Mucosa of descending colon (tissue), 3 donors: ENCODE measurements at regions not wholly inside any gene's neighbourhood (a gene's known extent, or its start where the extent isn't known, plus 50 kb on each side); places are given as distances from the start of the nearest gene placed in this dataset.

Source experiments
- ATAC-seq: fragments of 200-7000 bp; cut with Tn5 transposase; one replicate; pipeline ENCODE4 v1.9.1; 2020; ENCODE audit warnings: mild to moderate bottlenecking, moderate library complexity
- DNase-seq, 3 donors: peaks; one replicate each; pipeline ENCODE4 v3.0.0-alpha.2; 2020
- H3K36me3 ChIP-seq: fragments of 200-600 bp; one replicate; pipeline ENCODE4 v1.8.0; 2021; ENCODE audit warnings: low read depth, mild to moderate bottlenecking
- H3K4me1 ChIP-seq: fragments of 200-600 bp; one replicate; pipeline ENCODE4 v1.8.0; 2021; ENCODE audit warnings: low read depth, mild to moderate bottlenecking
- H3K4me3 ChIP-seq: fragments of 200-600 bp; one replicate; pipeline ENCODE4 v1.8.0; 2021; ENCODE audit warnings: mild to moderate bottlenecking
- H3K9me3 ChIP-seq: fragments of 200-600 bp; one replicate; pipeline ENCODE4 v1.8.0; 2021; ENCODE audit warnings: mild to moderate bottlenecking
- CTCF ChIP-seq: fragments of 200-600 bp; IDR thresholded peaks from one replicate; pipeline ENCODE4 v1.8.0; 2022; ENCODE audit warnings: antibody characterized with exemption, mild to moderate bottlenecking
- intact Hi-C, 2 donors: fragments of 100-400 bp; cut with DNase I in 1 of 2; cut with micrococcal nuclease in 1 of 2; formaldehyde crosslinking; loops; one replicate each; pipeline versions ENCODE4 v1.11.0 to v1.11.1; 2022; cut with DNase I, micrococcal nuclease
- donor health status: DM: no; HTN: no; CAD: no; lungs with moderate emphysema.
- donor health status: DM: no; HTN: no; CAD: no.
- donor health status: DM: no; HTN: yes; CAD: no.

- Histone ChIP-seq H3K4me1 (no peaks in the 10 kb centered on the region), H3K36me3 (no peaks in the 10 kb centered on the region), H3K9me3 (no peaks in the 10 kb centered on the region), H3K4me3 (no peak overlapping the region)
- ATAC-seq (no peak), DNase-seq (no peak)
- intact Hi-C loops: no loop called here
- TF ChIP-seq CTCF: no peak
Measured at GRCh38 chr6:135583256-135583761, 85.8 kb upstream of the AHI1 start.

- no peak for DNase-seq
- intact Hi-C loops: no loop called here
- no peaks in the 10 kb centered on the region for H3K36me3 ChIP-seq
- no peaks in the 10 kb centered on the region for H3K9me3 ChIP-seq
- no peak for TF ChIP-seq CTCF
- no peak overlapping the region for H3K4me3 ChIP-seq
- no peaks in the 10 kb centered on the region for H3K4me1 ChIP-seq
- no peak for ATAC-seq
Measured at GRCh38 chr6:135586388-135586787, 88.8 kb upstream of the AHI1 start.

- Histone ChIP-seq H3K9me3 (no peaks in the 10 kb centered on the region), H3K4me1 (no peaks in the 10 kb centered on the region), H3K4me3 (no peak overlapping the region), H3K36me3 (no peaks in the 10 kb centered on the region)
- intact Hi-C loops: no loop called here
- TF ChIP-seq CTCF: no peak
- ATAC-seq (no peak), DNase-seq (no peak)
Measured at GRCh38 chr6:135586844-135587243, 89.3 kb upstream of the AHI1 start.

- Histone ChIP-seq H3K9me3 (no peaks in the 10 kb centered on the region), H3K4me1 (no peaks in the 10 kb centered on the region), H3K36me3 (no peaks in the 10 kb centered on the region), H3K4me3 (no peak overlapping the region)
- DNase-seq (no peak), ATAC-seq (no peak)
- no peak for TF ChIP-seq CTCF
- intact Hi-C loops: no loop called here
Measured at GRCh38 chr6:135592276-135592675, 94.7 kb upstream of the AHI1 start.

GRCh38 chr6:135594000-135594399 lies 96.5 kb upstream of the AHI1 start:
- no peak for TF ChIP-seq CTCF
- DNase-seq (no peak), ATAC-seq (no peak)
- Histone ChIP-seq H3K36me3 (no peaks in the 10 kb centered on the region), H3K9me3 (no peaks in the 10 kb centered on the region), H3K4me3 (no peak overlapping the region), H3K4me1 (no peaks in the 10 kb centered on the region)
- intact Hi-C loops: no loop called here

- intact Hi-C loops: no loop called here
- DNase-seq: no peak
- H3K9me3 ChIP-seq: no peaks in the 10 kb centered on the region
- H3K4me3 ChIP-seq: no peak overlapping the region
- no peak for ATAC-seq
- no peak for TF ChIP-seq CTCF
- H3K36me3 ChIP-seq: no peaks in the 10 kb centered on the region
- H3K4me1 ChIP-seq: no peaks in the 10 kb centered on the region
Measured at GRCh38 chr6:135600086-135600702, 102.7 kb upstream of the AHI1 start.
